GM12891 (cell line): ENCODE measurements at regions not wholly inside any gene's neighbourhood (a gene's known extent, or its start where the extent isn't known, plus 50 kb on each side); places are given as distances from the start of the nearest gene placed in this dataset.

Experiments used
- POLR2A ChIP-seq: IDR thresholded peaks from 2 replicates; pipeline ENCODE4 v1.6.1; 2011; ENCODE audit warnings: low read depth, low read length, control low read depth
- POLR2AphosphoS5 ChIP-seq: IDR thresholded peaks from 2 replicates; pipeline ENCODE4 v1.6.1; 2011; ENCODE audit warnings: low read depth, low read length, control low read depth
- POU2F2 ChIP-seq: IDR thresholded peaks from 2 replicates; pipeline ENCODE4 v1.6.1; 2011; ENCODE audit warnings: low read depth, mild to moderate bottlenecking, control low read depth, low read length, moderate library complexity
- TAF1 ChIP-seq: IDR thresholded peaks from 2 replicates; pipeline ENCODE4 v1.6.1; 2011; ENCODE audit warnings: low read depth, low read length, control low read depth

DNA sequence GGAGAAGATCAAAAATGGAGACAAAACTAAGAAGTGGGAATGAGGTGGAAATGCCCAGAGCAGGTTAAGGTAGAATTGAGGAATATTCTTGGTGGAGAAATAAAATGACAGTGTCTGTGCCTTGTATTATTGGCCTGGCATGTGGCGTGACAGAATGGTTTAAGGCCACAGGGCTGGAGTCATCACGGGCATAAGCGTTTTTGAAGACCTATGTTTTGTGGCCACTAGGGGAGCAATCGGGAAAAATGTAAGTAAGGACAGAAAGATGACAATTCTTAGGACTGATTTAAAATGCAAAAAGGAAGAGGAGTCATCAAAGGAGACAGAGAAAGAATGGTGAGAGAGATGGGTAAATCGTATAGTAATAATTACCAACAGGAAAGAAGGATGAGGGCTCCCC is 72.2 kb upstream of the EPB41L4A start:
- no peak for TF ChIP-seq POLR2A
- no peak for TF ChIP-seq POLR2AphosphoS5
- no peak for TF ChIP-seq TAF1
- no peak for TF ChIP-seq POU2F2
